Activated CD8-positive, alpha-beta T cell treated with anti-CD3 and anti-CD28 coated beads, Interleukin-2, amount 10 ng/mL, durations not matched to agents 7 days and 5 days (primary cell): ENCODE measurements at regions not wholly inside any gene's neighbourhood (a gene's known extent, or its start where the extent isn't known, plus 50 kb on each side); places are given as distances from the start of the nearest gene placed in this dataset.

Experiments used
- ATAC-seq: fragments of 150-1000 bp; cut with Tn5 transposase; one replicate; pipeline ENCODE4 v1.10.0; 2021; ENCODE audit warnings: moderate library complexity
- CTCF ChIA-PET: fragments of 350-600 bp; sonication (Branson Sonifier 250); formaldehyde crosslinking; loops from one replicate; lab custom pipeline; 2021; ENCODE audit warnings: antibody characterized with exemption; lab: Charles Lee
- POLR2A ChIA-PET: fragments of 350-600 bp; sonication (Branson Sonifier 250); formaldehyde crosslinking; loops from one replicate; lab custom pipeline; 2021; ENCODE audit warnings: antibody characterized with exemption; lab: Charles Lee
- DNase-seq: peaks from one replicate; pipeline ENCODE4 v3.0.0-alpha.2; 2020
- H3K27ac Mint-ChIP-seq: one replicate; pipeline ENCODE4 v1.8.0; 2021; ENCODE audit warnings: mild to moderate bottlenecking, mixed read lengths
- H3K27me3 Mint-ChIP-seq: one replicate; pipeline ENCODE4 v1.8.0; 2021; ENCODE audit warnings: low read depth, mixed read lengths
- H3K36me3 Mint-ChIP-seq: one replicate; pipeline ENCODE4 v1.8.0; 2021; ENCODE audit warnings: low read depth, mixed read lengths
- H3K4me1 Mint-ChIP-seq: one replicate; pipeline ENCODE4 v1.8.0; 2021; ENCODE audit warnings: low read depth, mixed read lengths
- H3K4me3 Mint-ChIP-seq: one replicate; pipeline ENCODE4 v1.8.0; 2021; ENCODE audit warnings: mild to moderate bottlenecking, mixed read lengths
- H3K9me3 Mint-ChIP-seq: one replicate; pipeline ENCODE4 v1.8.0; 2022; ENCODE audit warnings: mixed read lengths; ENCODE audit not compliant: insufficient read depth

GRCh38 chr10:2963889-2964631, 103.3 kb upstream of the PFKP start:
- ATAC-seq = no peak
- H3K27me3 Mint-ChIP-seq = peaks cover 10% of the 10 kb centered on the region
- POLR2A ChIA-PET = no interaction called here

GRCh38 chr10:2962194-2962593, 105.2 kb upstream of the PFKP start:
- no peak overlapping the region for H3K27ac Mint-ChIP-seq
- CTCF ChIA-PET = interaction anchor here (0.5 kb wide), 1 partner anchor 273 kb away, joined by 4 read pairs; no protein-coding TSS in a partner anchor
- H3K36me3 Mint-ChIP-seq = no peaks in the 10 kb centered on the region

More at GRCh38 chr10:2963889-2964631, 103.3 kb upstream of the PFKP start:
- DNase-seq = no peak
- CTCF ChIA-PET = no interaction called here
- Mint-ChIP-seq H3K27ac (no peak overlapping the region), H3K36me3 (no peaks in the 10 kb centered on the region), H3K4me1 (no peaks in the 10 kb centered on the region), H3K4me3 (no peak overlapping the region), H3K9me3 (no peaks in the 10 kb centered on the region)

GRCh38 chr10:2958659-2959058, 108.7 kb upstream of the PFKP start:
- DNase-seq = no peak
- CTCF ChIA-PET = no interaction called here
- POLR2A ChIA-PET = no interaction called here
- ATAC-seq = no peak
- no peaks in the 10 kb centered on the region for H3K4me1 Mint-ChIP-seq
- no peak overlapping the region for H3K27ac Mint-ChIP-seq
- no peaks in the 10 kb centered on the region for H3K9me3 Mint-ChIP-seq
- H3K27me3 Mint-ChIP-seq = peaks cover 2% of the 10 kb centered on the region
- H3K36me3 Mint-ChIP-seq = no peaks in the 10 kb centered on the region
- no peak overlapping the region for H3K4me3 Mint-ChIP-seq

More at GRCh38 chr10:2962194-2962593, 105.2 kb upstream of the PFKP start:
- no peaks in the 10 kb centered on the region for H3K4me1 Mint-ChIP-seq
- peaks cover 7% of the 10 kb centered on the region for H3K27me3 Mint-ChIP-seq
- DNase-seq (no peak), ATAC-seq (no peak)
- H3K9me3 Mint-ChIP-seq = no peaks in the 10 kb centered on the region
- no peak overlapping the region for H3K4me3 Mint-ChIP-seq
- POLR2A ChIA-PET = no interaction called here

- Mint-ChIP-seq H3K9me3 (no peaks in the 10 kb centered on the region), H3K36me3 (no peaks in the 10 kb centered on the region), H3K27me3 (peaks cover 2% of the 10 kb centered on the region), H3K27ac (no peak overlapping the region), H3K4me1 (no peaks in the 10 kb centered on the region), H3K4me3 (no peak overlapping the region)
- CTCF ChIA-PET = interaction anchor here (0.5 kb wide), 1 partner anchor 1243 kb away, joined by 3 read pairs; no protein-coding TSS in a partner anchor
- ATAC-seq (no peak), DNase-seq (no peak)
- POLR2A ChIA-PET = no interaction called here
These were observed 109.6 kb upstream of the PFKP start for GRCh38 chr10:2957785-2958184.

GRCh38 chr10:2955064-2955463, 112.3 kb upstream of the PFKP start:
- H3K9me3 Mint-ChIP-seq = no peaks in the 10 kb centered on the region
- CTCF ChIA-PET = no interaction called here
- no peak overlapping the region for H3K4me3 Mint-ChIP-seq
- H3K4me1 Mint-ChIP-seq = no peaks in the 10 kb centered on the region
- no peak for ATAC-seq
- H3K27me3 Mint-ChIP-seq = peaks cover 2% of the 10 kb centered on the region
- no peak for DNase-seq
- H3K36me3 Mint-ChIP-seq = no peaks in the 10 kb centered on the region
- no peak overlapping the region for H3K27ac Mint-ChIP-seq
- POLR2A ChIA-PET = no interaction called here

GRCh38 chr10:2953495-2953894, 113.9 kb upstream of the PFKP start:
- Mint-ChIP-seq H3K27me3 (peaks cover 2% of the 10 kb centered on the region), H3K9me3 (no peaks in the 10 kb centered on the region), H3K27ac (no peak overlapping the region), H3K4me3 (no peak overlapping the region), H3K36me3 (no peaks in the 10 kb centered on the region), H3K4me1 (peaks cover 4% of the 10 kb centered on the region)
- POLR2A ChIA-PET = no interaction called here
- ATAC-seq = no peak
- DNase-seq = no peak
- CTCF ChIA-PET = interaction anchor here (1.1 kb wide), 1 partner anchor 25 kb away, joined by 3 read pairs; no protein-coding TSS in a partner anchor

GRCh38 chr10:2951235-2951835, 116.0 kb upstream of the PFKP start:
- H3K36me3 Mint-ChIP-seq = no peaks in the 10 kb centered on the region
- ATAC-seq (no peak), DNase-seq (no peak)
- POLR2A ChIA-PET = no interaction called here
- CTCF ChIA-PET = no interaction called here
- peaks cover 2% of the 10 kb centered on the region for H3K27me3 Mint-ChIP-seq
- no peak overlapping the region for H3K27ac Mint-ChIP-seq
- no peaks in the 10 kb centered on the region for H3K9me3 Mint-ChIP-seq
- H3K4me1 Mint-ChIP-seq = peaks cover 9% of the 10 kb centered on the region
- H3K4me3 Mint-ChIP-seq = no peak overlapping the region

- ChIA-PET POLR2A (no interaction called here), CTCF (no interaction called here)
- no peak for DNase-seq
- Mint-ChIP-seq H3K27ac (no peak overlapping the region), H3K27me3 (peaks cover 2% of the 10 kb centered on the region), H3K36me3 (no peaks in the 10 kb centered on the region), H3K4me1 (peaks cover 9% of the 10 kb centered on the region), H3K4me3 (no peak overlapping the region), H3K9me3 (no peaks in the 10 kb centered on the region)
- ATAC-seq = no peak
These were observed 116.8 kb upstream of the PFKP start for GRCh38 chr10:2950546-2950945.

- Mint-ChIP-seq H3K27ac (no peak overlapping the region), H3K9me3 (no peaks in the 10 kb centered on the region), H3K4me1 (peaks cover 9% of the 10 kb centered on the region), H3K36me3 (no peaks in the 10 kb centered on the region), H3K4me3 (no peak overlapping the region), H3K27me3 (peaks cover 2% of the 10 kb centered on the region)
- ATAC-seq = no peak
- ChIA-PET CTCF (no interaction called here), POLR2A (no interaction called here)
- no peak for DNase-seq
These were observed 117.4 kb upstream of the PFKP start for GRCh38 chr10:2949948-2950354.

GRCh38 chr10:2949221-2949947, 118.0 kb upstream of the PFKP start:
- ChIA-PET POLR2A (no interaction called here), CTCF (no interaction called here)
- DNase-seq (no peak), ATAC-seq (no peak)
- peaks cover 9% of the 10 kb centered on the region for H3K4me1 Mint-ChIP-seq
- H3K4me3 Mint-ChIP-seq = no peak overlapping the region
- no peaks in the 10 kb centered on the region for H3K36me3 Mint-ChIP-seq
- no peak overlapping the region for H3K27ac Mint-ChIP-seq
- H3K9me3 Mint-ChIP-seq = no peaks in the 10 kb centered on the region
- H3K27me3 Mint-ChIP-seq = peaks cover 2% of the 10 kb centered on the region

- Mint-ChIP-seq H3K27me3 (no peaks in the 10 kb centered on the region), H3K4me3 (no peak overlapping the region), H3K36me3 (no peaks in the 10 kb centered on the region), H3K4me1 (peaks cover 9% of the 10 kb centered on the region), H3K9me3 (no peaks in the 10 kb centered on the region), H3K27ac (no peak overlapping the region)
- POLR2A ChIA-PET = no interaction called here
- DNase-seq (no peak), ATAC-seq (no peak)
- CTCF ChIA-PET = interaction anchor here (1.3 kb wide), 1 partner anchor 20 kb away, joined by 6 read pairs; no protein-coding TSS in a partner anchor
These were observed 119.1 kb upstream of the PFKP start for GRCh38 chr10:2948127-2948854.
